ENCODE measurements at regions not wholly inside any gene's neighbourhood (a gene's known extent, or its start where the extent isn't known, plus 50 kb on each side); places are given as distances from the start of the nearest gene placed in this dataset.
"Not testable (repeated sequence)": the region's sequence is repeated elsewhere in the genome, so short reads cannot be mapped to it uniquely, and the experiment has no call there.

DNA sequence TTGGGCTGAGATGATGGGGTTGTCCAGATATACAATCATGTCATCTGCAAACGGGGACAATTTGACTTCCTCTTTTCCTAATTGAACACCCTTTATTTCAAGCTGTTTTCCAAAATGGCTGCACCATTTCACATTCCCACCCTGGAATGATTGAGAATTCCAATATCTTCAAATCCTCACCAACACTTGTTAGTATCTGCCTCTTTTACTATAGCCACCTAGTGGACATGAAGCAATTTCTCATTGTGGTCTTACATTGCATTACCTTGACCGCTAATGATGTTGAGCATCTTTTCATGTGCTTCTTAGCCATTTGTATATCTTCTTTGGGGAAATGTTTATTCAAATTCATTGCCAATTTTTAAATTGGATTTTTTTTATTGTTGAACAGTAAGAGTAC, 364.8 kb downstream of the SMARCA1 start:
- no peak for FAIRE-seq

DNA sequence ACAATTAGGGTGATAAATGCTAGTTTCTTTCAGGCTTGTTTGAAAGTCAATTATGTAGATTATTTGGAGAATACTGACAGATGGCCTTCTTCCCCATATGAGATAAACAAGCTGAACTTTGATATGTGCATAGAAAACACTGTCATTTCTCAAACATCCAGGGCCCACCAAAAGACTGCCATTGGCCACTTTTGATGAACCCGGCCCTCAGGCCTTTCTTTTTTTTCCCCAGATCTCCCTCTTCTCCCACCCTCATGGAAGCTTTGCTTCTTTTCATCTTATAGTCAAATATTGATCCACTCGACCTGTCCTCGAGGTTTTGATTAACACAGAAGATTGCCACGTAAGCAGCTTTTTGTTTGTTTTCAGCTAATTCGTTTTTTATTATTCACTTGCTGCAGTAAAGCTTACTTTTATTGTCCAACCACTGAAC, 377.4 kb downstream of the SMARCA1 start:
- FAIRE-seq: peak; percentile 9

DNA sequence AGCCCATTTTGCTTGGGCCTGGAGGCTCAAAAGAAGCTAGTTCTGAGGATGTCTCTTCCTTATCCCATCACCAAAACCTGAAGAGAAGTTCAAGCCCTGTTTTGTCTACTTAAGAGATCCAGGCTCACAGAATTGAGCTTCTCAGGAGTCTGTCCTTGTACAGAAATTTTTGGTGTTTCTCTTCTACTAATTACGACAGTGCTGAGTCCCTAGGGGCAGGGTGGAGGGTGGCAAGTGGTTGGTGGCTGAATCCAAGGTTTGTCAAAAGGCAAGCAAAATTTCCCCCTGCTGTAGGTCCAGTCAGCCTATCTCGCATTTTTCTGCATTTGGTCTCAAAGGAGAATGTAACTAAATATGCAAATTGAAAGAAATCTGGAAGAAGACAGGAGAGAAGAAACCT, 377.9 kb downstream of the SMARCA1 start:
- no peak for FAIRE-seq

DNA sequence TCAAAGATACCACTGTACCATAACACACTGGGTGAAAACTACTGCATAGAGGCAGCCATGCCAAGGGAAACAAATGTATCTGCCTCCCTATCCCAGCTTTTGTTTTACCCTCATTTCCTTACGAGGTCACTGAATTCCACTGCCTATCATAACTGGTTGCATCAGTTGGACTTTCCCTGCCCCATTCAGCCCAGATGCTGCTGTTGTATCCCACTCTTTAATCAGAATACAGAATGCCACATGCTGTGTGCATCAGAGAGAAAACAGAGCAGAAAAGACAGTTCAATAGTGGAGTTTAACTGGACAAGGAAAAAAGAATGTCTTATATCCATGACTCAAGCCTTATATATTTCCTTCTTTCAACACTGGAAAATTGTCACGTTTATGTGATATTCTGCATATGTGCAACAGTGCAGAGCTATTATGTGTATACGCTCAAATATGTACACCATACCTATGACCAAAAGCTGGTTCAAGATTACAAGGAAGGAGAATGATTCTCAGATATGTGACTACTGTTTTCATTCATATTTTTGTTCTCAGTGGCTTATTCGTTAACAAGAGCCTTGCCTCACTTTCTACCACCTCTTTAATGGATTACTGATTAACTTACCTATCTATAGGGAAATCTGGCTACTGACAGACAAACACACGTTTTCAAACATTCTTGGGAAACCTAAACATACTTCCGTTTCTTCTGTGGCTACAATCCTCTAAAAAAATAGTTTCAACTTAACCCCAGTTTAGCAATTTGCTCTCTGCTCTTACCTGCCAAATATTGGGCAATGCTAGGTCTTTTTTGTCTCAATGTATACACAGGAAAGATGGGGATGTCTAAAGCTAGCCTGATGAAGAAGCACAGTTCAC, 378.9 kb downstream of the SMARCA1 start:
- FAIRE-seq: peak; percentile 38

DNA sequence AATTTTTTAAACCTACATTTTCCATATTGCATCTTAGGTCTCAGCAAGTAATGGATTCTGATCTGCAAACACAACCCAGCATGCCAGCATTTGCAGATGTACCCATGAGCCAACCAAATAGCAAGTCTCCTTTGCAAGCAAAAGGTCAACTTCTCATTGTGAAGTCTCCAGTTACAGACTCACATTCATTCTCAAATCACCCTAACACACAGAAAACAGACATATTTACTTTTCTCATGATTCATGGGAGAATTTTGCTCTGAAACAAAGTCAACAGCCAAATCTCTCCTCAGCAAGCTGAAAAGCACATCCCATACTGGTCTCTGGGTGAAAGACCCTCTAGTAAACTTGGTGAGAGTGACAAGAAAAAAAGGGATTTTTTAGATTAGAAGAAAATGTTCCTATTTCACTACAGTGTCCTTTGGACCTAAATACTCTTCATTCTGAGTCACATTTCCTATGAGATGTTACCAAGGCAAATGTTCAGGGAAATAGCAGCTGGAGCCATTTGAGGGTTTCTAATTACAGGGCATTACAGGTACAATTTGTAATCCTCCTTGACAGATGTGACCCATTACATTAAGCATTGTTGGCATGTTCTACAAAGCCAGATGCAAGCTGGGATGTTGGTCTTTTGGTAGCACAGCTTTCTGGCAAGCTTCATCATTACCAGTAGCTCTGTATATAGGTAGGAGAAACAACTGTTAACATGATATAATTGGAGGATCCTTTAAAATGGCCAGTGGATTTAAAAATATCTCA, 383.3 kb downstream of the SMARCA1 start:
- peak; percentile 99 for FAIRE-seq

DNA sequence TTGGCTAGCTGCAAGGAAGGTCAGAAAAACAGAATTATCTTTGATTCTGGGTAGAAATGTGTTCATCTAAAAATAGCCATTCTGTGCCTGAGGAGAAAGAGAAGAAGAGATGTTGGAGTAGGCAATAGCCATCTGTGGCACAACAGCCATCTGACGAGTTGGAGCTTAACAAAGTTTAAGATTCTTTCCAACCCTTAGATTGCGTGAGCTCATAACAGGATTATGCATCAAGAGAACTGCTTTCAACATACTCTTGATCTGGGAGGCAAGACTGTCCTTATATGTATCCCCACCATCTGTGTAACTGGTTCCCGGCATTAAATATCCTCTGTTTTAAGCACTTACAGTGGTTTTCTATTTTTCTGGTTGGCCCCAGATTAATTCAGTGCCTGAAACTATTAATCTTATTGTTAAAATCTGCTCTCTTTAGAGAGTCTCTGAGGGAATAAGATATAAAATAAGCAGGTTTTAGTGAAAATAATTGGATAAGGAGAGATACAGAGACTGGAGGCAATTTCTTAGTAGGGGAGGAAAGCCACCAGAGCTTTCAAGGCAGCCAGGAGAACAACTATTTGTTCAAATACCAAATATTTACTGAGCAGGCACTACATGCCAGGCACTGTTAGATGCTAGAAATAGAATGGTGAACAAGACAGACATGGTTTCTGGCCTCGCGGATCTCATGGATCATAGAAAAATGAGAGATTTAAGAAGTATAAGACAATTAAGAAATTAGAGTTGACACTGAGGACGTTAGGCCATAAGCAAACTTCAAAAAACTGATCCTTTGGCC, 398.0 kb downstream of the SMARCA1 start:
- no peak for FAIRE-seq

DNA sequence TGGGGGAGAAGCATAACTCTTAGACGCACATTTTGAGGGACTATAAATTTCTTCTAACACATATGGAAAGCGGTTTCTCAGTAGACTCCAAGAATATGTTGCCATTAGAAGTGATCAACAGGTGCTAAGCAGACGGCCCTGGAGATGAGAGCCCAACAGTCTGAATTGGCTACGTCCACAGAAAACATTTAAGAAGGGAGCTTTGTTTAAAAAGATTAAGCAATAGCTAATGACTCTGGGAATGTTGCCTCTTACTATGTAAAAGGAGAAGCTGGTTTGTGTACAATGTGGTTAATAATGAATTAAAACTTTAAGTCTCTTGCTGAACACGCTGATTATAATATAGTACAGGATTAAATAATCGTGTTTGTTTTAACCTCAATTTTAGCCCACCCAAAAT, 399.5 kb downstream of the SMARCA1 start:
- FAIRE-seq: no peak

DNA sequence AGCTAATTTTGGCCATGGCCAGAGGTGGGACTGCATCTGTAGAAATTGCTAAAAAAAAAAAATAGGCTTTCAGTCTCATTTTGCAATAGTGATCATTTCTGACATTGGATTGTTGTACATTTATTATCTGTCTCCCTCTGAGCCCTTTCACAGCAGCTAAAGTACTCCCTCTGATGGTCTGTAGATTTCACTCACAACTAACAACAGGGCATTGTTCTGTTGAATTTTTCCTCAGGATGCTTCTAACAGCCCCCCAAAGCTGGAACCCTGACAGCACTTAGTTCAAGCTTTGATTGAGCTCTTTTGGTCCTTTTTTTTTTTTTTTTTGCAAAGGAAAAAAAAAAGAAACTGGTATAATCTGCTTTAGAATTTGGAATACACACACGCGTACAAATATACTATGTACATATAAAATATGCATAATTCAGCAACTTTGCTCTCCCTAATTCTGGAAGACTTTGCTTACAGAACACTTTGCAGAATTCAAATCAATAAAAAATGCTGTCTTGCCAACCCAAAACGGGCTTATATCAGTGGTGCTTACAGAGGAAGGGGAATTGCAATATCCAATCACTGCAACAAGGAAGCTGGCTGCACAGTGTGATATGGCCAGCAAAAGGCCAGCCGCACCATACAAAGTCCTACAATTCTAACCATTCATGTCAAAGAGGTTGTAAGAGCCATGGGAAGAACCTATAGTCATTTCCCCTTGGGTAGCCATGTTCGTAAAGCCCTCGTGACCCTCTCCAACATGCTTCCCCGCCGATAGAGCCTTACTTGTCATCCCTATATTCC, 406.4 kb downstream of the SMARCA1 start:
- no peak for FAIRE-seq

DNA sequence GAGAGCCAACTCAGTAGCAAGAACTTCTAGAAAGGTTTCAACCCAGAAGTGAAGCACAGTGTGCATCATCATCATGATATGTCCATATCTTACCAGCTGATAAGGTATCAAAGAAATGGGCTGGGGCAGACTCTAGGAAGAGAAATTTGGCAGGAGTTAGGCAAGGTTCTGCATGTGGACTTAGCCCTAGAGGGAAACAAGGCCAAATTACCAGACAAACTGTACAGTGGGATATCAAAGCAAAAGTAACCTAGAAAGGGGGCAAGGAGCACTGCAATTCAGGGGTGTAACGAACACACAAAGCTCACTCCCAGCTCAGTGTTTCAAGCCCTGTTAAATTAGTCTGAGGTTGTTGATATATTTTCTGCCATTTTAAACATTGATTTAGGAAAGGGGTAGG, 407.4 kb downstream of the SMARCA1 start:
- no peak for FAIRE-seq

DNA sequence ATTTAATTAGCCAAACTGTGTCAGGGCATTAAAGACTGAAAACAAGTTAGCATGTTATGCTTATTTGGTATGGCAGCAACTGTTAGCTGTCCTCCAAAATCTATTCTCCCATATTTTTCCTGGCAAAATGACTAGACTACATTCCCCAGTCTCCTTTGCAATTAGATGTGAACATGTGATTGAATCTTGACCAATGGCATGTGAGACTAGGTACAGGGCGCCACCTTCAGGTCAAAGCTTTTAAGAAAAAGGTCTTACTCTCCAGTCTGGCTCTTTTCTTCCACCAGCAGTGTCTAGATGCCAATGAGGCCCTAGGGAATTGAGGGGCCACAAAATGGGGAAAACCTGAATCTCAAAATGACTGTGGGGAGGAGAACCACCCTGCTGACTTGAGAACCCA, 408.2 kb downstream of the SMARCA1 start:
- FAIRE-seq: peak; percentile 84

DNA sequence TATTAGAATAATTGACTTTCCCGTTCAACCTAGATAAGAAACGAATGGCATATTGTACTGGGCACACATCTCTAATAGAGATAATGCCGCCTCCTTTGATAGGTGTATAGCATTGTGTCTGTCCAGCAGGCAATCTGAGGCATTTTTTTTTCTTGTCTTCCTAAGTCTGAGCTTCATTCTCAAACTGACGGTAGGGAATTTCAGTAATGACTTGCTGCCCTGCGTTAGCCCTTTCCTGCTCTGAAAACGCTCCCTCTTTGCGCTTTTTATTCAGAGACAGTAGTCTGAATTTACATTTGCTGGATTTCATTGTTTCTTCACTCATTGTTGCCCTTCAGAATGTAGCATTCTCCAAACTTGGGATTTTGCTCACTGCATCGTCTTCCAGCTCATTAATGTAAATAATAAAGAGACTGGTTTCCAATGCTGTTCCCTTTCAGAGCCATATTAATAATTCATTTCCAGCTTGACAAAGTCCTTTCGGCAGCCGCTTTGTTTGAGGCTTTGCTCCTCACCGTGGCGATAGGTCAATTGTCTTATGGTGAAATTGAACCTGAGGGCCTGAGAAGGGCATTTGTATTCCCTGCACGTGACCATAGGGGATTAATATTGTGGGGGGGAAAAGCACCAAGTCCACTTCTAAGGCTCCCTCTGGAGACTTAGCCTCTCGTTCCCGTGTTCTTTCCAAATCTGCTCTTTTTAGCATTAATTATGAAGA, 412.1 kb downstream of the SMARCA1 start:
- FAIRE-seq: no peak

DNA sequence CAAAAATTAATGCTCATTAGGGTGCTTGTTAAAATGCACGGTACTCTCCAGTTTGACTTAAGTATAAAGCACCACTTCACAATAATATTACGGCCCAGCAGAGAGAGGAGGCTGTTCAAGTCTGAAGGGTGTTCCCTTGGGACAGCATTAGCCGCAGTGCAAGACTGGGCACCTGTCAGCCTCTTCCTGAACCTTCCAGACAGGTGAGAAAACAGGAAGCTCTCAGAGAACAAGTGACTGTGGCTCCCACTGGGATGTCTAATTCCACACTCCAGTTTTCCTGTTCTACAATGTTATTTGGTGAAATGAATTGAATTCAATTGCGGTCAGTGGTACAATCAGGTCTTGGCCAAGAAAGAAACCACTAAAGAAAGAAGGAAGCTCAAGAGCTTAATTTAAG, 414.4 kb downstream of the SMARCA1 start:
- no peak for FAIRE-seq

DNA sequence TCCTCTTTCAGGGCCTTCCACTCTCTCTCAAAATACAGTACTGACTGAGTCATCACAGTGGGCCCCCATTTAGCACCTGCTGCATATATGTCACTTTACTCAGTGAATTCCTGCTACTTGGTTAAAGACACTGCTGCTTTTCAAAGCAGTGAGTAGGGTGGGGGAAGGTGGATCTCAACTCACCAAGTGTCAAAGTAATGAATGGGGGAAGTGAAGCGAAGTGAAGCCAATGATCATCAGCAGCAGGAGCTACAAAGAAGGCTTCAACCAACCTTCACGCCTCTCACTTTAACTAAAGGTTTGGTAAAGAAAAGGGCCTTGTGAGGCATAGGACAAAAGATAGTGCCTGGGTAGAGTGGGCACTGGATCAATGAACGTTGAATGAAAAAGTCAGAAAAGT, 424.1 kb downstream of the SMARCA1 start:
- no peak for FAIRE-seq

DNA sequence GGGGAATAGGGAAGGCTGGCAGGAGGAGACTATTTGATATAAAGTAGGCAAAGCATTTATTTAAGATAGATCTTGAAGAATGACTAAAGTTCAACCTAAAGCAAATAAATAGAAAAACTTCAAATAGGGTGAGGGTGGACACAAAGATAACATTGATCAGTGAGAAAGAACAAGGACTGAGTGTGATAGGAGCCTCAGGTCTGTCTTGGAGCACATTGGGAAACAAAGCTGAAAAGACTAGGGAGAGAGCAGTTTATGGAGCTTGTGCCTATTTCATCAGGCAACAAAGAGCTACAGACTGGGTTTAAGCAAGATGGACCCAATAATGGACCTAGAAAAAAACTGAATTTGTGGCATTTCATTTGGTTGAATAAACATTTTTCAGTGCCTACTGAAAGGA, 425.6 kb downstream of the SMARCA1 start:
- no peak for FAIRE-seq

DNA sequence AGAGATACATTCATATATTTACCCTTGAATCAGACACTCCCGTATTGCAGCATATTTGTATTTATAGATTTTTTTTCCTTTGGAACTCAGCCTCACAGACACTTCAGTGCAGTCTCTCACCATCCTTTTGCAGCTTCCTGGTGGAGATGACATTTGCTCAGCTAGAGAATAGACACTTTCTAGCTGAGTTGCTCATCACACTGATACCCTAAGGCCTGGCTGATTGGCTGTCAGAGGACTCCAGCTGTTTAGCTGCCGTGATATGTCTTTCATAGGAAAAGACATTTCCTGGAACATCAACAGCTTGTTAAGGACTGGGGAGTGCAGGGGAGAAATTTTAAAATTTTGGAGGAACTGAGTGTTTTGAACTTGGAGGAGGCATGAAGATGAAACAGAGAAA, 429.6 kb downstream of the SMARCA1 start:
- no peak for FAIRE-seq

DNA sequence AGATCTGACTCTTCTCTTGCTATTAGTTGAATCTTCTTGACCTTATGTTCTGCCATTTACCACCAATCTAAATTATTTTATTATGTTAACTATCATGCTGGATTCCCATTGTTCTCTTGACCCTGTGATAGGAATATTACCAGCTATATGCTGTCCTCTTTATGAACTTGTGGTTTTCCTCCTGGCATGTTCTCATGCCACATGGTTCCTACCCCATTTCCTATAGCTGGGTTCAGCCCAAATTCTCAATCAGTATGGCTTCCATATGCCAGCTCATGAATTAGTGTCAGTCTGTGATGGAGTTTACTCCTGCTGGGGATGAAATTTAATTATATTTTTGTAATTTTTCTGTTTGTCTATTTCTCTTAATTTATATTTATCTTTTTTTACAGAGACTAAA, 430.5 kb downstream of the SMARCA1 start:
- no peak for FAIRE-seq

DNA sequence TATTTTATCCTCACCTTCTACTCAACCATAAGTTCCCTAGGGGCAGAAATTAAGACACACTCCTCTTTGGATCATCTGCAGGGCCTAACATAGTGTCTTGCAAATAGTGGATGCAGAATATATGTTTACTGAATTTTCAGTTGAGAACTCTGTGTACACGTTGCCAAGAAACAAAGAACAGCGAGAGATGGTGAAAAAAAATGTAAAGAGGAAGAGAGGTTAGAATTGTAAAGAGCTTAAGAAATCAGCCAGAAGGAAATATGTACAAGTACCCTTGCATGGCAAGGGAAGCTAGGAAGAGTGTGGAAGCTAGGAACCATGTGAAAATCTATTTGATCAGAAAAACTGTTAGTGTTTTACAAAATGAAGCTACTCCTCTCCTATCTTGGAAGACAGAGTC, 431.0 kb downstream of the SMARCA1 start:
- no peak for FAIRE-seq

DNA sequence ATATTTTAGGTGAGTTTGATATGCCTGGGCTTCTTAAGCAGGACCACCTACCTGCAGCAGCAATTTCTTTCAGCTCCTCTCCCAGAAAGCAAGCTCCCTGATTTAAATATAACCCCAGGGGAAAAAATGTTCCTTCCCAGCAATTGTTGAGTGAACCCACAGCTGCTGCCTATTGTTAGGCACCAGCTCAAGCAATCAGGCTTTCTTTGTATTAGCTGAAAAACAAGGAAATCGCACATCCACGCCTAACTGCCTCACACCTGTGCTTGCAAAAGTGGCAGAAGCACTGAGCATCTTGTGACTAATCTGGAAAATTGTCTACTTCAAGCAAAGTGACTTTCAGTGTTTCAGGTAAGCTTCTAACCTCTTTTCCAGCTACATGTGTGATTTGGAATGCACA, 432.2 kb downstream of the SMARCA1 start:
- FAIRE-seq: no peak

DNA sequence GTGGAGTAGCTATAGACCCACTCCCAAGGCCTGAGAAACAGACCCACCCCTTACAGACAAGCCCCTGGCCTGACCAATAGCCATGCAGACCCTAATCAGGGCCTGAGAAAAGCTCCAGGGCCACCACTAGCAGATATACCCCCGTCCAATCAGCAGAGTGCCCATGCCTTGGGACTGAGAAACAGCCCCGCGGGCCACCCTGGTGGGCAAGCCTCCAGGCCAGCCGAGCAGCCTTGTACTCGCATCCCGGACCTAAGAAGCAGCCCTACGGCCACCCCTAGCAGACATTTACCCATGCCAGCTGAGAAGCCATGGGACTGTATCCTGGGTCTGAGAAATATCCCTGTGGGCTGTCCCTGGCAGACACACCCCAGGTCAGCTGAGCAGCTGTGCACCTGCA, 436.5 kb downstream of the SMARCA1 start:
- no peak for FAIRE-seq

DNA sequence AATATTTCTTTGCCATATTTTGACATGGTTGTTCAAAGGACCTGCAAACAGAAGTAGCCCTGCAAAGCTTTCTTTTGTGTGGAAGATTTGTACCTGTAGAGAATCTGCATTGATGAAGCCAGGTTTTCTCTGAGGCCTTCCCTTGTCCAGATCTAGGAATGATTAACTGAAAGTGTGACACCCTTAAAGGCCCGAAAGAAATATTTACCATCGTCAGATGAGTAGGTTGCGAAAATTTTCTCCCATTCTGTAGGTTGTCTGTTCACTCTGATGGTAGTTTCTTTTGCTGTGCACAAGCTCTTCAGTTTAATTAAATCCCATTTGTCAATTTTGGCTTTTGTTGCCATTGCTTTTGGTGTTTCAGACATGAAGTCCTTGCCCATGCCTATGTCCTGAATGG, 439.0 kb downstream of the SMARCA1 start:
- FAIRE-seq: not testable (repeated sequence)

DNA sequence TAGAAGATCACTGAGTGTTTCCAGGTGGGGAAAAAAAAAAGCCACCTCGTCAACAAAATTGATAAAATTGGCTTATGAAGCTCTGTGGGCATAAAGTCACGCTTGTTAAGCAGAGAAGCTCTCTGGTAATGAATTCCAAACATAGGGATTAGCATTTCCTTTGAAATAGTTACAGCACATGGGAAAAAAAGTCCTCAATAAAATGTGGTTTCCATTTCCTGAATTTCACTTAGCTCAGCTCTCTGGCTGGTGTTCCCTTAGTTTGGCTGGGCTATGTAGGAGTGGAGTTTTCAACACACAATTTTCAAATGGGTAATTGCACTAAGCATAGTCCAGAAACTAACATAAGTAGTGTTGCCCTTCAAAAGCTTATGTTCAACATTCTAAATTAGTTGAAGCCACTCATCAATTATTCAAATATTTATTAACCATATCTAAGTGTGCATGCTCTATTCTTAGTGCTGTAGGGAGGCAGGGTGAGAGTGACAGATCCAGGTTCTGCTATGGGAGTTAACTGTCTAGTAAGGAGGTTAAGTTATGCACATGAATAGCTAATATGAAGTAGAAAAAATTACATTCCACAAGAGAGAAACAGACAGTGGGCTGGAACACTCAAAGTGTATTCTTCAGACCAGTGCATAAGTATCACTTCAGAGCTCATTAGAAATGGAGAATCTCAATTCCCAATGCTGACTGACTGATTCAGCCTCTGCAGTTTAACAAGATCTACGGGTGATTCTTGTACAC, 445.7 kb downstream of the SMARCA1 start:
- FAIRE-seq: no peak

Data from islet of Langerhans (tissue), 1 donor.